Fibroblast of upper back skin (primary cell): ENCODE measurements at regions not wholly inside any gene's neighbourhood (a gene's known extent, or its start where the extent isn't known, plus 50 kb on each side); places are given as distances from the start of the nearest gene placed in this dataset.
"Not testable (repeated sequence)": the region's sequence is repeated elsewhere in the genome, so short reads cannot be mapped to it uniquely, and the experiment has no call there.

ENCODE experiments used
- DNase-seq: peaks from one replicate; pipeline ENCODE4 v3.0.0-alpha.2; 2013

DNA sequence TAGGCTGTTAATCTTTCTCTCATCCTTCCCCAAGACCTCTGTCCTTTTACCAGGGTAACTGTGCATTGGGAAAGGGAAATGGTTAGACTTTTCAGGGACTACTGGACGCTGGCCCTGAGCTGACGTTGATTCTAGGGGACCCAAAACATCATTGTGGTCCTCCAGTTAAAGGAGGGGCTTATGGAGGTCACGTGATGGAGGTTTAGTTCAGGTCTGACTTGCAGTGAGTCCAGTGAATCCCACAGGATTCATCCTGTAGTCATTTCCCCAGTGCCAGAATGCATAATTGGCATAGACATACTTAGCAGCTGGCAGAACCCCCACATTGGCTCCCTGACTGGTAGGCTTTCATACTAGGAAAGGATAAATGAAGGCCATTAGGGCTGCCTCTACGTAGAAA, 246.3 kb downstream of the KCNE4 start:
- not testable (repeated sequence) for DNase-seq

DNA sequence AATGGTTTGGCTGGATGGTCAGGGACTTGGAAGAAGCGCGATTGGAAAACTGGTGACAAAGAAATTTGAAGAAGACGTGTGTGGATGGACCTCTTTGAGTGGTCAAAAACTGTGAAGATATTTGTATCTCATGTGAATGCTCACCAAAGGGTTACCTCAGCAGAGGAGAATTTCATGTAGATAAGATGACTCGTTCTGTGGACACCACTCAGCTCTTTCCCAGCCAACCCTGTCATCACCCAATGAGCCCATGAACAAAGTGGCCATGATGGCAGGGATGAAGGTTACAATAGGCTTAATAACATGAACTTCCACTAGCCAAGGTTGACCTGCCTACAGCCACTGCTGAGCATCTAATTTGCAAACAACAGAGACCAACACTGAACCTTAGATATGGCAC, 248.3 kb downstream of the KCNE4 start:
- DNase-seq = peak; percentile 27

DNA sequence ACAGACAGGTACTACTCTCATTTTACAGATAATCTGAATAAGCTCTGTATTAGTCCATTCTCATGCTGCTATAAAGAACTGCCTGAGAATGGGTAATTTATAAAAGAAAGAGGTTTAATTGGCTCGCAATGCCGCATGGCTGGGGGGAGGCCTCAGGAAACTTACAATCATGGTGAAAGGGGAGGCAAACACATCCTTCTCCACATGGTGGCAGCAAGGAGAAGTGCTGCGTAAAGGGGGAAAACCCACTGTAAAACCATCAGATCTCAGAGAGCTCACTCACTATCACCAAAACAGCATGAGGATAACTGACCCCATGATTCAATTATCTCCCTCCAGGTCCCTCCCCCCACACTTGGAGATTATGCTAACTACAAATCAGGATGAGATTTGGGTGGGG, 254.4 kb downstream of the KCNE4 start:
- peak; percentile 49 for DNase-seq

- DNase-seq = no peak
Measured at GRCh38 chr2:223311889-223312680, 260.1 kb downstream of the KCNE4 start.

DNA sequence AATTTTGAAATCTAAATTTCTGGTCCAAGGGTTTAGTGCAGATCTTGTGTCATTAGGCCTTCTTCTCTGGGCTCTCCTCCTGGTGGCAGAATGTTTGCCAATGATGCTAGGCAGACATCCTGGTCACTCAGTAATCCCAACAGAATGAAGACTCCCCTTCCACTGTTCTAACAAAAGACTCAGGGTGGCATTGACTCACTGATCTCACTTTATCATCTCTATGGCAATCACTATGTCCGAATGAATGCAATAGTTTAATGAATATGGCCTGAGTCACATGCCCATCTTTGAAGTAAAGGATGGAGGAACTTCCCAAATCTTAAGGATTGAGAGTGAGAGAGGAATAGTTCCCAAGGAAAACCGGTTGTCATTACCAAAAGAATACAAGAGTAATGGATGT, 261.1 kb downstream of the KCNE4 start:
- DNase-seq = no peak

DNA sequence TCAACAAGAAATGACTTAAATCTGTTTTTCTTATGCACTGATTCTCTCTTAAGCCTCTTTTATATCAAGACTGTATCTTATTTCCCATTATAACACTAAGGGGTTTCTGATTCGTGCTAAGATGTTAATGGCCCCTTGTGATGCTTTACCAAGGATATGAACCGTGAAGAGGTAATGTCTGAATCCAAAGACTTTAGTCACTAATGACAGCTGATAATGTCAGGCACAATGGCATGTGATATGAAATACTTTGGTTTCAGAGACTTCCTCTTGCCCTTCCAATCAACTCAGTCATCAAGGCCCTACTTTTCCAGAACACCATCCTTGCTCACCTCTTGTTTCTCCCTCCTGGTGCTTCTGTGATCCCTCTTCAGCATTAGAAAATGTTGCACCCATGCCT, 262.8 kb downstream of the KCNE4 start:
- DNase-seq = peak; percentile 57

GRCh38 chr2:223315813-223316212, 263.8 kb downstream of the KCNE4 start:
- peak; percentile 53 for DNase-seq

GRCh38 chr2:223316342-223316741, 264.4 kb downstream of the KCNE4 start:
- no peak for DNase-seq

GRCh38 chr2:223319601-223320000, 267.6 kb downstream of the KCNE4 start:
- DNase-seq = peak; percentile 68

GRCh38 chr2:223324402-223324801, 272.4 kb downstream of the KCNE4 start:
- no peak for DNase-seq

DNA sequence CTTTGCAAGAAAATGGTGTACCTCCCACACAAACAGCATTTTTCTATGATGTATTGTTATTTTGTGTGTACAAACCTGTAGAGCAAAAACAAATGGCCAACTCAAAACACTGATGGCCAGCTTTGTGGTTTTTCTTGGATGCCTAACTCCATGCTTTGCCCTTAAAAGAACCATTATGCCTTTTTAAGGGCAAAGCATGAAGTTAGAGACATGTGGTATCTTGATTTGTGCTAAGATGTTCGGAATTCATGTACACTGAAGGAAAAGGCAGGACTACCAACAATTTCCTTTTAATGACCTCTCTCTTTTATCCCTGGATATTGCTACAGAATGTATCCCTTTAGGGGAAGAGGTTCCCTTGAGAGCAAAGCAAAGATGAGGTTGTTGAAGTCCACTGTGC, 273.6 kb downstream of the SCG2 start:
- peak; percentile 10 for DNase-seq

DNA sequence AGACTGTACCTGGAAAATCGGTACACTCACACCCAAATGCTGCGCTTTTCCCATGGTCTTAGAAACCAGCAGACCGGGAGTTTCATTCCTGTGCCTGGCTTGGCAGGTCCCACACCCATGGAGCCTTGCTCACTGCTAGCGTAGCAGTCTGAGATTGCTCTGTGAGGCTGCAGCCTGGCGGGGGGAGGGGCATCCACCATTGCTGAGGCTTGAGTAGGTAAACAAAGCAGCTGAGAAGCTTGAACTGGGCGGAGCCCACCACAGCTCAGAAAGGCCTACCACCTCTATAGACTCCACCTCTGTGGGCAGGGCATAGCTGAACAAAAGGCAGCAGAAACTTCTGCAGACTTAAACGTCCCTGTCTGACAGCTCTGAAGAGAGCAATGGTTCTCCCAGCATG, 271.4 kb downstream of the SCG2 start:
- DNase-seq = not testable (repeated sequence)

DNA sequence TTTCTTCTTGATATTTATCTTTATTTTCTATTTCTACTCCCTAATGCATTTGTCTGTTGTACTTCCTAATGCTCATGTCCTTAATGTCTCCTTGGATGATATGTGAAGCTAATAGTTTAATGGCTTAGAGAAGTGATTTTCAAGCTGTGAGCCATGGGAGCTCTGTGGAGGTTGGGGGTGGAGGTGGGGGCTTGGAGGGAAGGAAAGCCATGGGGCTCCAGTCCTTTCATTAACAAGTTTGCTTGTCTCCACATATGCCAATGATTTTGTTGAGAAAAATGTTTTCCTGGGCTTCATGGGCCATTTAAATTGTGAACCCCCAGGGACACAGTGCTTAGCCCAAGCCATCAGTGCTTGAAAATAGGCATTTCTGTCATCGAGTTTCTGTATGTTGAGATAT, 264.1 kb downstream of the SCG2 start:
- DNase-seq = no peak

DNA sequence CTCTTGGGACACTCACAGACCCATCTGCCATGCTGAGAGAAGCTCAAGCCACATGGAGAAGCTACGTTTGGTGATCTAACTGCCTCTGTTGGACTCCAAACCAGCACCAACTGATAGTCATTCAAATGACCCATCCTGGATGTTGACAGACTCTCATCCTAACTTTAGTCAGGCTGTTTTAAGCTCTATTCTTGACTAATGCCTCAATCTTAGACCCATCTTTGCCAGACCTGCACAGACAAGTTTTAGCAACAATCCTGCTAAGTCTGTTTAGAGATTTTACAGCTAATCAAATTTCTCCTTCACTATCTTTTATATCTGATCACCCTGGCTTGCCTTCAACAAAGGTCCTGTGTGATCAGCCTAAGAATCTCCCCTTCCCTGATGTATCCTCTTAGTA, 245.1 kb downstream of the SCG2 start:
- no peak for DNase-seq

GRCh38 chr2:223363085-223363484, 239.1 kb downstream of the SCG2 start:
- DNase-seq = no peak

DNA sequence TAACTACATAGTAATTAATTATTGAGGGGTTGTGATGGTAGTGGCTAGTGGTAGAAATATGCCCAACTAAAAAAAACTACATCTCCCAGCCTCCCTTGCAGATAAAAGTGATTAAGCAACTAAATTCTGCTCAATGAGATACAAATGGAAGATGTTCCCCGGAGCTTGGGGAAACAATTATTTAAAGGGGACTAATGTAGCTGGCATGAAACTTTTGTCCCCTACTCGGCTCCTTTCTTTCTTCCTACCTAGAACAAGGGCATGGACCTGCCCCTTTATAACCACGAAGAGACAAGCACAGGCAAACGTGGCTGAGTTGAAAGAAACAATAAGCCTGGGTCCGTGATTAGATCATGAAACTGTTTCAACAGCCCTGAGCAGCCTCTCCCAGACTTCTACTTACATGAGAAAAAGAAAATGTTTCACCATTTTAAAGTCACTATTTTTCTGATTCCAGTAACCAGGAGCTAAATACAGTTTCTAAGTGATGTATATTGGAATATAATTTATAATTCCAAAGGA, 236.9 kb downstream of the SCG2 start:
- no peak for DNase-seq

GRCh38 chr2:223366566-223366965, 235.6 kb downstream of the SCG2 start:
- DNase-seq = no peak

DNA sequence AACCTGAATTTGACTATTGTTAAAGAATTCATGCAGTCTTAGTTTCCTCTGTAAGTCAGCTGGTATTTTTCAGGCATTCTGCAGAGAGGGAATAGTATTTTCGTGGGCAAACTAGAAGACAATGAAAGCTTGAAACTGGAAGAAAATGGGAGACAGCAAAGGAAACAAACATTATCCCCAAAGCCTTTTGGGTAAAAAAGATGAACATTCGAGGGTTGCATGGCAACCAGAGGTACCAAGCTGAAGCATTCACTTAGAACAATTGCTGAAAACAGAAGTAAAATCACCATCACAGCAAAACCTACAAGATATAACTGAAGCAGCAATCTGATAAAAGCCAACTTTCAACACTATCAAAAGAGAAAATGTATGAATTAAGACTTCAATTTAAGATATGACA, 233.7 kb downstream of the SCG2 start:
- DNase-seq = no peak

DNA sequence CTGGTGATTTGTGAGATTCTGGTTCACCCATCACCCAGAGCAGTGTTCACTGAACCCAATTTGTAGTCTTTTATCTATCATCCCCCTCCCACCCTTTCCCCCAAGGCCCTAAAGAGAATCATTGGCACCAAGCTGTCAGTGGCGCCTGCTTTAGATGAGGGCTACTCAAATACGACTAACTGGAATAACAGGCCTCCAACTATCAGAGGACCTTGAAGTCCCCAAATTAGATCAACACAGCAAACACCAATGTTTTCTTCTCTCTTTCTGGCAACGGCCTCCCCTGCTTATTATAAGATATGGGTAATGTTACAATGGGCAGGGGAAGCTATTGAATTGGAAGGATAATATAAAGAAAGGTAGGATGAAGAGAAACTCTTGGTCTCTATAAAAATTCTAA, 232.3 kb downstream of the SCG2 start:
- DNase-seq = no peak

- DNase-seq = peak; percentile 92
Measured at GRCh38 chr2:223383315-223383714, 218.8 kb downstream of the SCG2 start.

DNA sequence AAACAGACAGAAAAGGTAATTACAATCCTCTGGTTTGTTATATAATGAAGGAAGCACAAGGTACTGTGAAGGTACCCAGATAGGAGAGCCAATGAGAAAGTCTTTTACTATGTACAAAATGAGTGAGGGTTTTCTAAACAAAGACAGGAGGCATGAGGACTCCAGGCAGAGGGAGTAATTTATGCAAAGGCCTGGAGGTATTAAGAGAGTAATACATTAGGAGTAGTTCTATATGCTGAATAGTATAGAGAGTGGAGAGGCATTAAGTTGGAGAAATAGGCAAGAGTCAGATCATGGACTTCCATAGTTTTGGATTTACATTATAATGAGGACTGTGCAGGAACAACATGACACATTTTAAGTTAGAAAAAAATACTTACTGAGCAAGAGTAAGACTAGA, 216.0 kb downstream of the SCG2 start:
- DNase-seq = no peak

DNA sequence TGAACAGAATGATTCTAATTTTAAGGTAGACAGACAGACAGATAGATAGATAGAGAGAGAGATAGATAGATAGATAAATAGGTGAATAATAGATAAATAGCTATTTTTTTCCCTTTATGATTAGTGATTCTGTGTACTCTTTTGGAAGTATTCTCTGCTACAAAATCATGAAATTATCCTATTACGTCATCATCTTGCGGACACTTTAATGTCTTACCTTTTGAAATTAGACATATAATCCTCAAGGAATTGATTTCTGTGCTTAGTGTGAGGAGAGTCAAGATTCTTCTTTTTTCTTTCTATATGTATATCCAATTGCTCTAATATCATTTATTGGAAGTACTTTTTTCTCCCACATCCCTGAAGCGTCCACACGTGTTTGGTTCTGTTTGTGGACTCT, 215.2 kb downstream of the SCG2 start:
- DNase-seq = no peak

- no peak for DNase-seq
Measured at GRCh38 chr2:223389624-223390023, 212.5 kb downstream of the SCG2 start.

DNA sequence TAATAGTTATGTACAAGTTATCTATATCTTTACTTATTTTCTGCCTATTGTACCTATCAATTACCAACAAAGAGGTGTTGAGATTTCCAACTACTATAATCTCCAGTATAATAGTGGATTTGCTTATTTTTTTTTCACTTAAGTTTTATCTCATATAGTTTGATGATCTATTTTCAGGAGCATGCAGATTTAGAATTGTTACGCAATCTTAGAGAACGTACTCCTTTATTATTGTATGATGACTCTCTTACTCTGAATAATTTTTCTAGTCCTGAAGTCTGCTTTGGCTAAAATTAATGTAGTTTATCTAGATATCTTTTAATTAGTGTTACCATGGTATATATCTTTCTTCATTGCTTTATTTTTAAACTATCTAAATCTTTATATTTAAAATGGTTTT, 205.2 kb downstream of the SCG2 start:
- DNase-seq = no peak

GRCh38 chr2:223399357-223399957, 202.7 kb downstream of the SCG2 start:
- DNase-seq = no peak
